AG09309 (cell line): ENCODE measurements at regions not wholly inside any gene's neighbourhood (a gene's known extent, or its start where the extent isn't known, plus 50 kb on each side); places are given as distances from the start of the nearest gene placed in this dataset.

Source experiments
- DNase-seq: peaks from one replicate; pipeline ENCODE4 v3.0.0-alpha.2; 2010; ENCODE audit warnings: low read depth
- H3K4me3 ChIP-seq: 2 replicates; pipeline ENCODE4 v1.5.1; 2011; ENCODE audit warnings: mild to moderate bottlenecking, low read depth, low read length, moderate library complexity; ENCODE audit not compliant: control insufficient read depth
- TF ChIP-seq, protein P1 (sequence below): IDR thresholded peaks from 2 replicates; pipeline ENCODE4 v1.5.1; 2011; ENCODE audit warnings: mild to moderate bottlenecking, low read depth, low read length, inconsistent platforms; ENCODE audit not compliant: insufficient read depth, control insufficient read depth; ENCODE audit errors: missing control alignments

DNA sequence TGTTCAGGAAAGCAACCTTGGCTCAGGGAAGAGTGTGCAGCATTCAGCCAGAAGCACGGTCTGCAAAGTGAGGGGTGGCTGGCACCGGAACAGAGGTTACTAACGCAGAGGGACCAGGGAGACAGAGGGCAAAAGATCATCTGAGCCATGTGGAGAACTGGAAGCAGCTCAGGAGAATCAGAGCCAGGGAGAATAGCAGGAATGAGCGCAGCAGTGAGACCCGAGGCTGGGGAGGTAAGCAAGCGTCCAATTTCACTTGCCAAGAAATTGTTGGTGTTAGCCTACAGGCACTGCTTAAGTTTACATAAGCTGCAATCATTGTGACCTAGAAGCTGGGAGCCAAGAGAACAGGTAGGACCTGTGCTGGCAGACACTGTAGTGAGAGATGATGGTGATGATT is 372.6 kb upstream of the POU3F3 start:
- no peak overlapping the region for H3K4me3 ChIP-seq
- DNase-seq, result no peak
- TF ChIP-seq, protein P1, sequence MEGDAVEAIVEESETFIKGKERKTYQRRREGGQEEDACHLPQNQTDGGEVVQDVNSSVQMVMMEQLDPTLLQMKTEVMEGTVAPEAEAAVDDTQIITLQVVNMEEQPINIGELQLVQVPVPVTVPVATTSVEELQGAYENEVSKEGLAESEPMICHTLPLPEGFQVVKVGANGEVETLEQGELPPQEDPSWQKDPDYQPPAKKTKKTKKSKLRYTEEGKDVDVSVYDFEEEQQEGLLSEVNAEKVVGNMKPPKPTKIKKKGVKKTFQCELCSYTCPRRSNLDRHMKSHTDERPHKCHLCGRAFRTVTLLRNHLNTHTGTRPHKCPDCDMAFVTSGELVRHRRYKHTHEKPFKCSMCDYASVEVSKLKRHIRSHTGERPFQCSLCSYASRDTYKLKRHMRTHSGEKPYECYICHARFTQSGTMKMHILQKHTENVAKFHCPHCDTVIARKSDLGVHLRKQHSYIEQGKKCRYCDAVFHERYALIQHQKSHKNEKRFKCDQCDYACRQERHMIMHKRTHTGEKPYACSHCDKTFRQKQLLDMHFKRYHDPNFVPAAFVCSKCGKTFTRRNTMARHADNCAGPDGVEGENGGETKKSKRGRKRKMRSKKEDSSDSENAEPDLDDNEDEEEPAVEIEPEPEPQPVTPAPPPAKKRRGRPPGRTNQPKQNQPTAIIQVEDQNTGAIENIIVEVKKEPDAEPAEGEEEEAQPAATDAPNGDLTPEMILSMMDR, result no peak

DNA sequence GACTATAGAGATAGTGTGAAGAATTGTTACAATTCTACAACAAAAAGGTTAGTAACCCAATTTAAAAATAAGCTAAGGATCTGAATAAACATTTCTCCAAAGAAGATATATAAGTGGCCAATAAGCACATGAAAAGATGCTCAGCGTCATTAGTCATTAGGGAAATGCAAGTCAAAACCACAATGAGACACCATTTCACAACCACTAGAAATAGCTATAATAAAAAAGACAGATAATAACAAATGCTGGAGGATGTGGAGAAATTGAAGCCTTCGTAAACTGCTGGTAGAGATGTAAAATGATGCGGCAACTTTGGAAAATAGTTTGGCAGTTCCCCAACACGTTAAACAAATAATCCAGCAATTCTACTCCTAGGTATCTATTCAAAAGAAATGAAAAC is 366.5 kb upstream of the POU3F3 start:
- DNase-seq, result no peak
- no peak overlapping the region for H3K4me3 ChIP-seq
- TF ChIP-seq, protein P1, result no peak

- TF ChIP-seq, protein P1, result no peak
- no peak overlapping the region for H3K4me3 ChIP-seq
- DNase-seq, result no peak
Measured at GRCh38 chr2:104493698-104494097, 360.2 kb upstream of the POU3F3 start.

GRCh38 chr2:104501342-104501741 is 352.6 kb upstream of the POU3F3 start:
- TF ChIP-seq, protein P1, result no peak
- H3K4me3 ChIP-seq, result no peak overlapping the region
- DNase-seq, result no peak

DNA sequence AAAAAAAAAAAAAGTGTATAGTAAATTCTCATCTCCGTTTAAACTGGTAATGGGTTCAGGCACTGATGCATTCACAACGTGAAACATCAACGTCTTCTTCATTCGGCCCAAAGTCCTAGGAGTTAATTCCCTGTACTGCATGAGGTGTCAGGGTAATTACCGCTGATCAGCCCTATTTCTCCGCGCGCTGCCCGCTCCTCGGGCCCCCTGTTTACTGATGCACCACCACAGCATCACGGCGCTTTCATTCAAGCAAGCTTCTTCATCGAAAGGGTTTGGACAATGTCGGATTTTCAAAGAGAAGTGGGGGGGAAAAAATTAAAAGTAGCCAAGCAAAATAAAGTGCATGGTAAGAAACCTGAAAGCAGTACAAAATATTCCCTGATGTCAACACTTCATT is 352.0 kb upstream of the POU3F3 start:
- TF ChIP-seq, protein P1, result no peak
- H3K4me3 ChIP-seq, result no peak overlapping the region
- DNase-seq, result no peak

DNA sequence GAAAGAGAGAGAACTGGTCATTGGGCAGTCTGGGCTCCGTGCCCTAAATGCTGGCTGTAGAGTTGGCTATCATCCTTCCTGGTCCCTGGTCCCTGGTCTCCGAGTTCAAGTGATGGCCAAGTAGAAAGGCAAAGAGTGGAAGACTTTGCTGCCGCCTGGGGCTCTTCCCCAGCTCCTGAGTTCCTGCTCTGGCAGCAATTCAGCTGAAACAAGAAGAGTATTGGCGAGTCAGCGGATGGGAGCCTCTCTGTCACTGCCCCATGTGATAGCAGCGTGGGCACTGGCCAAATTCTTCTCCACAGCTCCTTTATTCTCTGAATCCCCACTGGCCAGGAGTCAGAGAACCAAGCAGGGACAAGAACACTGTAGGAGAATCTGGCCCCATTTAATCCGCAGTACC is 351.0 kb upstream of the POU3F3 start:
- TF ChIP-seq, protein P1, result no peak
- H3K4me3 ChIP-seq, result no peak overlapping the region
- no peak for DNase-seq
